ENCODE measurements at regions not wholly inside any gene's neighbourhood (a gene's known extent, or its start where the extent isn't known, plus 50 kb on each side); places are given as distances from the start of the nearest gene placed in this dataset.

DNA sequence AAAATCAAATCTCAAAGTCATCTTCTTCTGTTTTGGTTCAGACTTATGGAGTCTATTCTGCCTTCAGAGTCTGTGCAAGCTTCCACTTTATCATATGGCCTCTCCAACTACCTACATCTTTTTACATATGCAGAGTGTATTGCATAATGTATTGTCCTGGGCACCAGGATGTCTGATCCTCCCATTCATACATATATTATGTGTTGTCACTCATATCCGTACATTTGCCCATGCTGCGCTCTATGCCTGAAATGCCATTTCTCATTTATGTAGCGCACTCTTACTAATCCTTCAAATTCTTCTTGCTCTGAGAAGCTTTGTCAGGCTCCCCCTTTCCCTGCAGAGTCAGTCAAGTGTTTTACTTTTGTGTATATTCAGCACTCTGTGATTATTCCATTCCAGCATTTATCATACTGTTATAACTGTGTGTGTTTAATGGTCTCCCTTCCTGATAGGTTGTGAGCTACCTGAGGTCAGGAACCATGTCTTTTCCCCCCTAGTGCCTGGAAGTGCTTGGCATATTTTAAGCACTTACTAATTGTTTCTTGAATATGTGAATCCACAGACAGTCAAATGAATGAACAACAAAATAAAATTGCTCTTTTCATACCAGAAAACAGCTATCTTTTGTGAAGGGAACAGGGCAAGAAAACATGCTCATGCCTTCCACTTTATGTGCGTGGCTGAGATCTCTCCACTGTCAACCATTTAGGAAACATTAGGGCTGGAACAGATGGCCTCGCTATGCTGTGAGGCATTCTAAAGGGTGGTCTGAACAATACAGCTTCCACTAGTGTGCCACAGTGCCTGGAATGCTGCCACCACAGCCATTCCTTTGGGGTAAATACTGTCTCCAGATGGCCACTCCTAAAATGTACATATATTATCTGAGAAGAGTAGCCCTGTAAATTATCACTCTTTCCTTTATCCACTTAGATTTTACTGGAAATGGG is 81.8 kb downstream of the GLUD2 start:
- no TSS peak for BruUV-seq (replicated peaks)

GRCh38 chrX:121132675-121133074 is 85.3 kb downstream of the GLUD2 start:
- Mint-ChIP-seq H3K4me3 (ENCODE audit: unreplicated experiment) (no peak overlapping the region), H3K4me1 (ENCODE audit: insufficient read depth, unreplicated experiment) (no peaks in the 10 kb centered on the region), H3K27me3 (ENCODE audit: insufficient read depth, unreplicated experiment) (no peaks in the 10 kb centered on the region), H3K9me3 (ENCODE audit: unreplicated experiment) (peaks cover 7% of the 10 kb centered on the region), H3K36me3 (ENCODE audit: insufficient read depth, unreplicated experiment) (no peaks in the 10 kb centered on the region), H3K27ac (ENCODE audit: low read depth, unreplicated experiment) (no peak overlapping the region)
- DNase-seq (ENCODE audit: unreplicated experiment): no peak
- ChIA-PET POLR2A (no interaction called here), CTCF (interaction anchor here (0.6 kb wide), 1 partner anchor 830 kb away, joined by 5 read pairs; no protein-coding TSS in a partner anchor)
- TF ChIP-seq CTCF (IDR thresholded peaks at IDR 0.05; ENCODE audit: unreplicated experiment): no peak
- BruUV-seq (replicated peaks): no TSS peak
- intact Hi-C loops (cut with micrococcal nuclease): no loop called here

More for the DNA sequence above, 81.8 kb downstream of the GLUD2 start:
- CTCF ChIA-PET: interaction anchor here (0.6 kb wide), 1 partner anchor 1680 kb away, joined by 3 read pairs; no protein-coding TSS in a partner anchor
- intact Hi-C loops (cut with micrococcal nuclease): no loop called here
- H3K36me3 Mint-ChIP-seq (ENCODE audit: insufficient read depth, unreplicated experiment): no peaks in the 10 kb centered on the region
- H3K27ac Mint-ChIP-seq (ENCODE audit: low read depth, unreplicated experiment): no peak overlapping the region
- H3K9me3 Mint-ChIP-seq (ENCODE audit: unreplicated experiment): peaks cover 7% of the 10 kb centered on the region
- no peaks in the 10 kb centered on the region for H3K27me3 Mint-ChIP-seq (ENCODE audit: insufficient read depth, unreplicated experiment)
- no peak overlapping the region for H3K4me3 Mint-ChIP-seq (ENCODE audit: unreplicated experiment)
- DNase-seq (ENCODE audit: unreplicated experiment): no peak
- no peaks in the 10 kb centered on the region for H3K4me1 Mint-ChIP-seq (ENCODE audit: insufficient read depth, unreplicated experiment)
- no peak for TF ChIP-seq CTCF (IDR thresholded peaks at IDR 0.05; ENCODE audit: unreplicated experiment)
- POLR2A ChIA-PET: no interaction called here

GRCh38 chrX:121135488-121136207 is 88.2 kb downstream of the GLUD2 start:
- H3K9me3 Mint-ChIP-seq (ENCODE audit: unreplicated experiment): no peaks in the 10 kb centered on the region
- intact Hi-C loops (cut with micrococcal nuclease): no loop called here
- no peak overlapping the region for H3K27ac Mint-ChIP-seq (ENCODE audit: low read depth, unreplicated experiment)
- H3K4me3 Mint-ChIP-seq (ENCODE audit: unreplicated experiment): no peak overlapping the region
- no peak for DNase-seq (ENCODE audit: unreplicated experiment)
- H3K4me1 Mint-ChIP-seq (ENCODE audit: insufficient read depth, unreplicated experiment): no peaks in the 10 kb centered on the region
- no peaks in the 10 kb centered on the region for H3K27me3 Mint-ChIP-seq (ENCODE audit: insufficient read depth, unreplicated experiment)
- POLR2A ChIA-PET: no interaction called here
- no TSS peak for BruUV-seq (replicated peaks)
- no peaks in the 10 kb centered on the region for H3K36me3 Mint-ChIP-seq (ENCODE audit: insufficient read depth, unreplicated experiment)
- CTCF ChIA-PET: no interaction called here
- TF ChIP-seq CTCF (IDR thresholded peaks at IDR 0.05; ENCODE audit: unreplicated experiment): no peak

GRCh38 chrX:121146059-121146628 is 98.7 kb downstream of the GLUD2 start:
- ChIA-PET CTCF (no interaction called here), POLR2A (no interaction called here)
- no peak overlapping the region for H3K4me3 Mint-ChIP-seq (ENCODE audit: unreplicated experiment)
- H3K4me1 Mint-ChIP-seq (ENCODE audit: insufficient read depth, unreplicated experiment): no peaks in the 10 kb centered on the region
- no peaks in the 10 kb centered on the region for H3K9me3 Mint-ChIP-seq (ENCODE audit: unreplicated experiment)
- intact Hi-C loops (cut with micrococcal nuclease): no loop called here
- no peak for TF ChIP-seq CTCF (IDR thresholded peaks at IDR 0.05; ENCODE audit: unreplicated experiment)
- no peaks in the 10 kb centered on the region for H3K36me3 Mint-ChIP-seq (ENCODE audit: insufficient read depth, unreplicated experiment)
- BruUV-seq (replicated peaks): no TSS peak
- no peaks in the 10 kb centered on the region for H3K27me3 Mint-ChIP-seq (ENCODE audit: insufficient read depth, unreplicated experiment)
- DNase-seq (ENCODE audit: unreplicated experiment): peak; percentile 14
- H3K27ac Mint-ChIP-seq (ENCODE audit: low read depth, unreplicated experiment): no peak overlapping the region
